Omental fat pad (tissue), 3 donors: ENCODE measurements at regions not wholly inside any gene's neighbourhood (a gene's known extent, or its start where the extent isn't known, plus 50 kb on each side); places are given as distances from the start of the nearest gene placed in this dataset.

Experiments
- ATAC-seq: fragments of 150-250 bp; one replicate; pipeline ENCODE4 v1.9.1; 2016; ENCODE audit warnings: mild to moderate bottlenecking, moderate library complexity; ENCODE audit not compliant: low FRiP score
- DNase-seq: peaks from one replicate; pipeline ENCODE4 v3.0.0-alpha.2; 2019; ENCODE audit warnings: low spot score
- TF ChIP-seq, protein P1 (sequence below), 3 donors: fragments of 450-650 bp; IDR thresholded peaks; one replicate each; pipeline ENCODE4 v1.5.1; 2016 to 2017; ENCODE audit warnings: antibody characterized with exemption in 3 of 3, mild to moderate bottlenecking in 3 of 3, moderate library complexity in 2 of 3

DNA sequence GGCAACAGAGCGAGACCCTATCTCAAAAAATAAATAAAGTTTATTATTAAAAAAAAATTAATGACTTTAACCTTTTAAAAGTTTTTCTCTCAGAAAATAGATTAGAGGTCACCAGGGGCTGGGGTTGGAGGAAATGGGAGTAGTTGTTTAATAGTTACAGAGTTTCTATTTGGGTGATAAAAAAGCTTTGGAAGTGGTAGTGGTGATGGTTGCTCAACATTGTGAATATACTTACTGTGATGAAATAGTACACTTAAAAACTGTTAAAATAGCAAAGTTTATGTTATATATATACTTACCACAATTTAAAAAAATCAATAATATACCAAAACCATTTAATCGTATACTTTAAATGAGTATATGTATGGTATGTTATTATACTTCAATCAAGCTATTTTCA, 59.6 kb downstream of the ARL6IP4 start:
- TF ChIP-seq, protein P1, sequence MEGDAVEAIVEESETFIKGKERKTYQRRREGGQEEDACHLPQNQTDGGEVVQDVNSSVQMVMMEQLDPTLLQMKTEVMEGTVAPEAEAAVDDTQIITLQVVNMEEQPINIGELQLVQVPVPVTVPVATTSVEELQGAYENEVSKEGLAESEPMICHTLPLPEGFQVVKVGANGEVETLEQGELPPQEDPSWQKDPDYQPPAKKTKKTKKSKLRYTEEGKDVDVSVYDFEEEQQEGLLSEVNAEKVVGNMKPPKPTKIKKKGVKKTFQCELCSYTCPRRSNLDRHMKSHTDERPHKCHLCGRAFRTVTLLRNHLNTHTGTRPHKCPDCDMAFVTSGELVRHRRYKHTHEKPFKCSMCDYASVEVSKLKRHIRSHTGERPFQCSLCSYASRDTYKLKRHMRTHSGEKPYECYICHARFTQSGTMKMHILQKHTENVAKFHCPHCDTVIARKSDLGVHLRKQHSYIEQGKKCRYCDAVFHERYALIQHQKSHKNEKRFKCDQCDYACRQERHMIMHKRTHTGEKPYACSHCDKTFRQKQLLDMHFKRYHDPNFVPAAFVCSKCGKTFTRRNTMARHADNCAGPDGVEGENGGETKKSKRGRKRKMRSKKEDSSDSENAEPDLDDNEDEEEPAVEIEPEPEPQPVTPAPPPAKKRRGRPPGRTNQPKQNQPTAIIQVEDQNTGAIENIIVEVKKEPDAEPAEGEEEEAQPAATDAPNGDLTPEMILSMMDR (IDR thresholded peaks at IDR 0.05), result no peak
- DNase-seq (no peak), ATAC-seq (no peak)

DNA sequence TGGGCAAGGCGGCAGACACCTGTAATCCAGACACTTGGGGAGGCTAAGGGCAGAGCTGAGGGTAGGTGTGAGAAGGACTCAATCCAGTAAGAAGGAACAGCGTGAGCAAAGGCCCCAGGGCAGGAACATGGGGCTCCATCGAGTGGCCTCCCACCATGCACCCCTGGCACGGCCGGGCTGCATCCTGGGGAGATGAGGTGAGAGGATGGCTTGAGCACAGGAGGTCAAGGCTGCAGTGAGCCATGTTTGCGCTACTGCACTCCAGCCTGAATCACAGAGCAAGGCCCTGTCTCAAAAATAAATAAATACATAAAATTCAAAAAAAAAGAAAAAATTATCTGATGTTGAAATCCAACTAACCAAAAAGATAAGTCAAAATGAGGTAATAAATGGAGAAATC, 58.5 kb downstream of the ARL6IP4 start:
- DNase-seq (no peak), ATAC-seq (no peak)
- TF ChIP-seq, protein P1 (IDR thresholded peaks at IDR 0.05), result no peak

DNA sequence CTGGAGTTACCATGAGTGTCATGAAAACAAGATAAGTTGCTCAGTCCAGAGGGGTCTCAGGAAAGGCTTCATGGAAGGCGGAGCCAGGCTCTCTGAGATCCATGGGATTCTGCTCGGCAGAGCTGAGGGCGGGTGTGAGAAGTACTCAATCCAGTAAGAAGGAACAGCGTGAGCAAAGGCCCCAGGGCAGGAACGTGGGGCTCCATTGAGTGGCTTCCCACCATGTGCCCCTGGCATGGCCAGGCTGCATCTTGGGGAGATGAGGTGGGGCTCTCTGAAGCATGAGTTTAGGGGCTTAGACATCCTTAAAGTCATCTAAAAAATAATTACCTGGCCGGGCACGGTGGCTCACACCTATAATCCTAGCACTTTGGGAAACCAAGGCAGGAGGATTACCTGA, 58.0 kb downstream of the ARL6IP4 start:
- TF ChIP-seq, protein P1 (IDR thresholded peaks at IDR 0.05), result no peak
- no peak for ATAC-seq
- no peak for DNase-seq

DNA sequence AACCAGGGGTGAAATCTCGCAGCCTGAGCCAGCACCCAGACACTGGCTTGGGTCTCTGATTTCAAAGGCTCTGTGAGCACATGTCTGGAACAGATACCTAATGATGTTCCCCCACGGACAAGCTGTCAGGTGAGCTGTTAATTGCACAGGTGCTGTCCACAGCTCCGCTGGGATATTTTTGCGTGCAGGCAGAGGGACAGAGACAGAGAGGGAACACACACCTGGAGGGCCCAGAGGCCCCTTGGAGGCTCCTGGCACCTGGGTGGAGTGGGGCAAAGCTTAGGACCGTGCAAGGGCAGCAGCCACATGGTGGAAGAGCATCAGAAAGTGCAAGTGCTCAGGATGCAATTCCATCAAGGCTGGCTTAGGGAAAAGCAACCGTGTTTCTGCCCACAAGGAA, 57.3 kb downstream of the ARL6IP4 start:
- no peak for ATAC-seq
- TF ChIP-seq, protein P1 (IDR thresholded peaks at IDR 0.05), result no peak
- no peak for DNase-seq

DNA sequence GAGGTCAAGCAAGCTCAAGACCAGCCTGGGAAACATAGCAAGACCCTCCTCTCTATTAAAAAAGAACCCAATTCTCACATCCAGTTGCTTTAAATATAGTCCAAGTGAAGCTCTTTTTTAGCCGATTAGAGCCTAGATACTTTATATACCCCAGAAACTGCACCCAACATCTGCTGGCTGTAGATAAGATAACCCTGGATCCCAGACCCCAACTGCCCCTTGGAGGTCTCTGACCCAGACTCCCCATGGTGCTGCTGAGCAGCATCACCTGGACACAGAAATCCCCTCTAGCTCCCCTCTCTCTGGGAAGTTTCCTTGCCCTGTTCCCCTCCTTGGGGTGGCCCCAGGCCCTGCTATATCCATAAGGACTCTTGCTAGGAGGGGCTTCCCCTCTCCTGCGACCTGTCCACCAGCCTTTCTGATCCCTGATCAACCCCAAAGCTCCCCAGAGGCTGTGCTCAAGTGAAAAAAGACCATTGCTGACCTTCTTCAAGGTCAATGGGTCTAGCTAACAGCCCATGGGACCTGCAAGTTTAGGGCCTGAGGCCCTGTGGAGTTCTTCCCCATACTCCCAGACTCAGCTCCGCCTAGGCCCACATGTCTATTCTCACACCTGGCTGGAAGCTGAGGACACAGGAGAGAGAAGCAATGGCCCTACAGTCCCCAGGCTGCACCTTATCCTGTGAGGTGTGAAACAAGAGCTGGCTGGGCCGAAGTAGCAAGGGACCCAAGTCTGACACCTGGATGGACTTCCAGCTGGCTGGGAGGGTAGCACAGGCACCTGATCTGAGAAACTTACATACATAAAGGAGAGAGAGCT, 56.2 kb downstream of the ARL6IP4 start:
- no peak for DNase-seq
- TF ChIP-seq, protein P1 (IDR thresholded peaks at IDR 0.05), result no peak
- ATAC-seq, result no peak

DNA sequence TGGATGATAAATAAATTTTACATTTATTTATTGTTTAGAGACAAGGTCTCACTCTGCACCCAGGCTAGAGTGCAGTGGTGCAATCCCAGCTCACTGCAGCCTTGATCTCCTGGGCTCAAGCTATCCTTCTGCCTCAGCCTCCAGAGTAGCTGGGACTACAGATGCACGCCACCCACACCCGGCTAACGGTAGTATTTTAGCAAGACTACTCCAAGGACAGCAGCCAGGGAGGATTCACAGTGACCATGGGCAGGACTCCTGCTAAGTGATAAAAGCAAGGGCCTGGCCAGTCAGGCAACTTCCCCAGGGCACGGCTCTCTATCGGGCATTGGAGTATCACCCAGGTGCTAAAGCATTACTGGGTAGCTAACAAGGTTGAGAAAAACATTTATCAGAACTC, 55.4 kb downstream of the ARL6IP4 start:
- TF ChIP-seq, protein P1 (IDR thresholded peaks at IDR 0.05), result no peak
- no peak for DNase-seq
- ATAC-seq, result no peak

DNA sequence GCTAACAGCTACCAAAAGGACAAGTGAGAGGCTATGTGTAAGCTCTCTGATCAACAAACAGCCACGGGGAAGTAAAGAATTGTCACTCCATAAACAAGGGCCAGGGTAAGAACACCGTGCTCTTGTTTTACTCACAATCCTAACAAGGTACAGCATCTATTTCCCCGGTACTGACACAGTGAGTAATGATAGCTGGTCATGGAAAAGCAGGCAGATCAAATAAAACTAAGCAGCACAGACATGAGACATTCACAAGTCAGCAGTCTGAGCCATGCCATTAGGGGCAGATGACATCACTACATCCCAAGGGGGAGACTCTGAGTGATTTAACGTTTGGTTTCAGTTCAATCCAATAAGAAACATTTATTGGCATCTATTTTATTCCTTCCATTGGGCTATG, 54.4 kb downstream of the ARL6IP4 start:
- TF ChIP-seq, protein P1 (IDR thresholded peaks at IDR 0.05), result no peak
- DNase-seq, result no peak
- no peak for ATAC-seq
